ENCODE measurements at regions not wholly inside any gene's neighbourhood (a gene's known extent, or its start where the extent isn't known, plus 50 kb on each side); places are given as distances from the start of the nearest gene placed in this dataset.

DNA sequence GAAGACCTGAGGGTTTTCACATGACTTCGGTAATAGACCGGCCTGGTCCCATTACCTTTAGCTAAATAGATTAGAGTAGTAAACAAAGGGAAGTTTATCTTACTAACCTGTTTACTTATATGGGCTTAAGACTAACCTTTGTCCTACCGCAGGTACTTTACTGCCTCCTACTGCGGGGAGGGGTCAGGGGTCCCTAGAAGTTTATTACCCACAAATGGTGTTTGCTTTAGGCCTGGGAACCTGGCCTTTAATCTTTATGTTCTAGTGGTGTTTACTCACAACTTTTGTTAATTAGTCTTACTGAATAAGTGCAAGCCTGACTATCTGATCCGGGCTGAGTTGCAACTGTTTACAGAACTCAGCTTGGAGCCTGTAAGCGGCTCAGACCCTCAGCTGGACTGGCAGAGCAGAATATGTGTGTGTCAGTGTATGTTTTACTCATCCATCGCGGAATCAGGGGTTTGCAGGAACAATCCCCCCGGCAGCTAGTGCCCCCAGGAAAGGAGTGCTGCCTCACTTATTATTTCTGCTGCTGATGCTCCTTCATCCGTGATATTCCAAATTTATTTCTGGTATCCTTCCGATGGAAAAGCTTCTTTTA, 578.9 kb upstream of the SEMA3D start:
- no peak for TF ChIP-seq EZH2 (IDR thresholded peaks at IDR 0.05)
- TF ChIP-seq, protein P1, sequence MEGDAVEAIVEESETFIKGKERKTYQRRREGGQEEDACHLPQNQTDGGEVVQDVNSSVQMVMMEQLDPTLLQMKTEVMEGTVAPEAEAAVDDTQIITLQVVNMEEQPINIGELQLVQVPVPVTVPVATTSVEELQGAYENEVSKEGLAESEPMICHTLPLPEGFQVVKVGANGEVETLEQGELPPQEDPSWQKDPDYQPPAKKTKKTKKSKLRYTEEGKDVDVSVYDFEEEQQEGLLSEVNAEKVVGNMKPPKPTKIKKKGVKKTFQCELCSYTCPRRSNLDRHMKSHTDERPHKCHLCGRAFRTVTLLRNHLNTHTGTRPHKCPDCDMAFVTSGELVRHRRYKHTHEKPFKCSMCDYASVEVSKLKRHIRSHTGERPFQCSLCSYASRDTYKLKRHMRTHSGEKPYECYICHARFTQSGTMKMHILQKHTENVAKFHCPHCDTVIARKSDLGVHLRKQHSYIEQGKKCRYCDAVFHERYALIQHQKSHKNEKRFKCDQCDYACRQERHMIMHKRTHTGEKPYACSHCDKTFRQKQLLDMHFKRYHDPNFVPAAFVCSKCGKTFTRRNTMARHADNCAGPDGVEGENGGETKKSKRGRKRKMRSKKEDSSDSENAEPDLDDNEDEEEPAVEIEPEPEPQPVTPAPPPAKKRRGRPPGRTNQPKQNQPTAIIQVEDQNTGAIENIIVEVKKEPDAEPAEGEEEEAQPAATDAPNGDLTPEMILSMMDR (IDR thresholded peaks at IDR 0.05 in 2 of 3, conservative IDR thresholded peaks at IDR 0.05 in 1 of 3; ENCODE audit: borderline replicate concordance in 1 of 3, insufficient read depth in 1 of 3, low read depth in 2 of 3, low read length in 2 of 3), result no peak
- TF ChIP-seq POLR2A (IDR thresholded peaks at IDR 0.05; ENCODE audit: borderline replicate concordance, extremely low read depth, insufficient read depth, insufficient read length), result no peak
- TF ChIP-seq SIN3A (IDR thresholded peaks at IDR 0.05; ENCODE audit: low read depth), result no peak
- TF ChIP-seq, protein P2, sequence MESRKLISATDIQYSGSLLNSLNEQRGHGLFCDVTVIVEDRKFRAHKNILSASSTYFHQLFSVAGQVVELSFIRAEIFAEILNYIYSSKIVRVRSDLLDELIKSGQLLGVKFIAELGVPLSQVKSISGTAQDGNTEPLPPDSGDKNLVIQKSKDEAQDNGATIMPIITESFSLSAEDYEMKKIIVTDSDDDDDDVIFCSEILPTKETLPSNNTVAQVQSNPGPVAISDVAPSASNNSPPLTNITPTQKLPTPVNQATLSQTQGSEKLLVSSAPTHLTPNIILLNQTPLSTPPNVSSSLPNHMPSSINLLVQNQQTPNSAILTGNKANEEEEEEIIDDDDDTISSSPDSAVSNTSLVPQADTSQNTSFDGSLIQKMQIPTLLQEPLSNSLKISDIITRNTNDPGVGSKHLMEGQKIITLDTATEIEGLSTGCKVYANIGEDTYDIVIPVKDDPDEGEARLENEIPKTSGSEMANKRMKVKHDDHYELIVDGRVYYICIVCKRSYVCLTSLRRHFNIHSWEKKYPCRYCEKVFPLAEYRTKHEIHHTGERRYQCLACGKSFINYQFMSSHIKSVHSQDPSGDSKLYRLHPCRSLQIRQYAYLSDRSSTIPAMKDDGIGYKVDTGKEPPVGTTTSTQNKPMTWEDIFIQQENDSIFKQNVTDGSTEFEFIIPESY (IDR thresholded peaks at IDR 0.05; ENCODE audit: extremely low read depth, insufficient replicate concordance, low read length), result no peak
- TF ChIP-seq TCF7L2 (IDR thresholded peaks at IDR 0.05; ENCODE audit: borderline replicate concordance, extremely low read depth, insufficient read depth, insufficient read length), result no peak
- TF ChIP-seq, protein P3, sequence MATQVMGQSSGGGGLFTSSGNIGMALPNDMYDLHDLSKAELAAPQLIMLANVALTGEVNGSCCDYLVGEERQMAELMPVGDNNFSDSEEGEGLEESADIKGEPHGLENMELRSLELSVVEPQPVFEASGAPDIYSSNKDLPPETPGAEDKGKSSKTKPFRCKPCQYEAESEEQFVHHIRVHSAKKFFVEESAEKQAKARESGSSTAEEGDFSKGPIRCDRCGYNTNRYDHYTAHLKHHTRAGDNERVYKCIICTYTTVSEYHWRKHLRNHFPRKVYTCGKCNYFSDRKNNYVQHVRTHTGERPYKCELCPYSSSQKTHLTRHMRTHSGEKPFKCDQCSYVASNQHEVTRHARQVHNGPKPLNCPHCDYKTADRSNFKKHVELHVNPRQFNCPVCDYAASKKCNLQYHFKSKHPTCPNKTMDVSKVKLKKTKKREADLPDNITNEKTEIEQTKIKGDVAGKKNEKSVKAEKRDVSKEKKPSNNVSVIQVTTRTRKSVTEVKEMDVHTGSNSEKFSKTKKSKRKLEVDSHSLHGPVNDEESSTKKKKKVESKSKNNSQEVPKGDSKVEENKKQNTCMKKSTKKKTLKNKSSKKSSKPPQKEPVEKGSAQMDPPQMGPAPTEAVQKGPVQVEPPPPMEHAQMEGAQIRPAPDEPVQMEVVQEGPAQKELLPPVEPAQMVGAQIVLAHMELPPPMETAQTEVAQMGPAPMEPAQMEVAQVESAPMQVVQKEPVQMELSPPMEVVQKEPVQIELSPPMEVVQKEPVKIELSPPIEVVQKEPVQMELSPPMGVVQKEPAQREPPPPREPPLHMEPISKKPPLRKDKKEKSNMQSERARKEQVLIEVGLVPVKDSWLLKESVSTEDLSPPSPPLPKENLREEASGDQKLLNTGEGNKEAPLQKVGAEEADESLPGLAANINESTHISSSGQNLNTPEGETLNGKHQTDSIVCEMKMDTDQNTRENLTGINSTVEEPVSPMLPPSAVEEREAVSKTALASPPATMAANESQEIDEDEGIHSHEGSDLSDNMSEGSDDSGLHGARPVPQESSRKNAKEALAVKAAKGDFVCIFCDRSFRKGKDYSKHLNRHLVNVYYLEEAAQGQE (IDR thresholded peaks at IDR 0.05; ENCODE audit: low read depth), result no peak
- no peak for TF ChIP-seq YY1 (IDR thresholded peaks at IDR 0.05; ENCODE audit: extremely low read depth, insufficient replicate concordance, low read depth, low read length)
- no peak for TF ChIP-seq ZFX (IDR thresholded peaks at IDR 0.05)
- no peak for TF ChIP-seq JUND (IDR thresholded peaks at IDR 0.05)
- TF ChIP-seq, protein P4, sequence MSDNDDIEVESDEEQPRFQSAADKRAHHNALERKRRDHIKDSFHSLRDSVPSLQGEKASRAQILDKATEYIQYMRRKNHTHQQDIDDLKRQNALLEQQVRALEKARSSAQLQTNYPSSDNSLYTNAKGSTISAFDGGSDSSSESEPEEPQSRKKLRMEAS (IDR thresholded peaks at IDR 0.05), result no peak
- no peak for TF ChIP-seq ZNF274 (IDR thresholded peaks at IDR 0.05; ENCODE audit: low read depth, low read length)
- TF ChIP-seq POLR2AphosphoS5 (IDR thresholded peaks at IDR 0.05; ENCODE audit: low read depth, low read length), result no peak
